Mesendoderm (in vitro differentiated cells): ENCODE measurements at regions not wholly inside any gene's neighbourhood (a gene's known extent, or its start where the extent isn't known, plus 50 kb on each side); places are given as distances from the start of the nearest gene placed in this dataset.

Experiments
- DNase-seq: peaks from one replicate; pipeline ENCODE4 v3.0.0; 2013
- H2AK5ac ChIP-seq: 2 replicates; pipeline ENCODE4 v1.6.1; 2013; ENCODE audit warnings: low read length, inconsistent platforms
- H2BK120ac ChIP-seq: 2 replicates; pipeline ENCODE4 v1.6.1; 2013; ENCODE audit warnings: low read depth, mild to moderate bottlenecking, low read length, moderate library complexity, mixed read lengths
- H2BK15ac ChIP-seq: replicated peaks from 2 replicates; pipeline ENCODE4 v1.6.1; 2013; ENCODE audit warnings: low read depth, mild to moderate bottlenecking, moderate library complexity
- H2BK5ac ChIP-seq: 2 replicates; pipeline ENCODE4 v1.6.1; 2013; ENCODE audit warnings: low read length, inconsistent platforms
- H3K18ac ChIP-seq: 2 replicates; pipeline ENCODE4 v1.6.1; 2013; ENCODE audit warnings: mild to moderate bottlenecking, low read length, mixed read lengths
- H3K23ac ChIP-seq: one replicate; pipeline ENCODE4 v1.6.1; 2013; ENCODE audit warnings: low read length
- H3K27ac ChIP-seq: 2 replicates; pipeline ENCODE4 v1.5.1; 2013; ENCODE audit warnings: low read depth, mild to moderate bottlenecking, inconsistent platforms, low read length, moderate library complexity
- H3K27me3 ChIP-seq: 2 replicates; pipeline ENCODE4 v1.6.1; 2013; ENCODE audit warnings: low read length, control low read depth, mild to moderate bottlenecking, inconsistent platforms; ENCODE audit not compliant: insufficient read depth, poor library complexity
- H3K36me3 ChIP-seq: 2 replicates; pipeline ENCODE4 v1.6.1; 2013; ENCODE audit warnings: low read length, inconsistent platforms; ENCODE audit not compliant: control insufficient read depth, insufficient read depth
- H3K4ac ChIP-seq: one replicate; pipeline ENCODE4 v1.6.1; 2013; ENCODE audit warnings: low read depth, mild to moderate bottlenecking, low read length, moderate library complexity
- H3K4me1 ChIP-seq: 2 replicates; pipeline ENCODE4 v1.6.1; 2013; ENCODE audit warnings: low read depth, low read length, inconsistent platforms; ENCODE audit not compliant: control insufficient read depth
- H3K4me2 ChIP-seq: 2 replicates; pipeline ENCODE4 v1.6.1; 2013; ENCODE audit warnings: low read length
- H3K4me3 ChIP-seq: 2 replicates; pipeline ENCODE4 v1.5.1; 2013; ENCODE audit warnings: mild to moderate bottlenecking, low read length
- H3K56ac ChIP-seq: one replicate; pipeline ENCODE4 v1.6.1; 2013; ENCODE audit warnings: low read length
- H3K79me1 ChIP-seq: 2 replicates; pipeline ENCODE4 v1.6.1; 2013; ENCODE audit warnings: low read length, inconsistent platforms
- H3K79me2 ChIP-seq: 2 replicates; pipeline ENCODE4 v1.6.1; 2013; ENCODE audit warnings: mild to moderate bottlenecking, low read length; ENCODE audit not compliant: control insufficient read depth, insufficient read depth
- H3K9ac ChIP-seq: 2 replicates; pipeline ENCODE4 v1.6.1; 2013; ENCODE audit warnings: low read length, inconsistent platforms
- H4K5ac ChIP-seq: one replicate; pipeline ENCODE4 v1.6.1; 2013; ENCODE audit warnings: low read length
- H4K8ac ChIP-seq: one replicate; pipeline ENCODE4 v1.6.1; 2013; ENCODE audit warnings: low read depth, mild to moderate bottlenecking, control low read depth, low read length, moderate library complexity
- WGBS: extraction: QIAGEN DNeasy Blood & Tissue Kit; methylation state at CpG from one replicate; pipeline ENCODE4 v1.1.7; 2013; ENCODE audit warnings: low lambda C conversion rate, missing lambda C conversion rate; ENCODE audit not compliant: insufficient coverage; ENCODE audit errors: extremely low coverage; 5-methylcytosine and 5-hydroxymethylcytosine counted together

DNA sequence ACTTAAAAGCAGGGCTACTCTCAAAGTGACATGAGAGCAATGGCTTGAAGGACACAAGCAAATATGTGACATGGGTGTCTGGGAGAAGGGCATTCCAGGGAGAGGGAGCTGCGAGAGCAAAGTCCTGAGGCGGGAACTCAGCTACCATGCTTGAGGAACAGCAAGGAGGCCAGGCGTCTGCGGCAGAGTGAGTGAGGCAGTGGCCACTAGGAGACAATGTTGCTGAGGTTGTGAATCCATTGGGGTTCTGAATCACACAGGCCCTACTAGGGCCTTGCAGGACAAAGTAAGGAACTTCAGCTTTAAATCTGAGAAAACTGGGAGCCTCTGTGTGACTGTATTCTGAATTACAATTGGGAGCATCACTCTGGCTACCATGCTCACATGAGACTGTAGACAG, 94.1 kb upstream of the PRICKLE2 start:
- no peak overlapping the region for H3K4me2 ChIP-seq
- H3K4me1 ChIP-seq: no peaks in the 10 kb centered on the region
- H3K27ac ChIP-seq: no peak overlapping the region
- H2AK5ac ChIP-seq: no peak overlapping the region
- H3K23ac ChIP-seq: no peak overlapping the region
- no peak overlapping the region for H4K8ac ChIP-seq
- H3K36me3 ChIP-seq: no peaks in the 10 kb centered on the region
- peak; percentile 90 for DNase-seq
- H3K79me2 ChIP-seq: no peaks in the 10 kb centered on the region
- H2BK15ac ChIP-seq: no peak overlapping the region
- H3K56ac ChIP-seq: no peak overlapping the region
- H3K9ac ChIP-seq: no peak overlapping the region
- H2BK120ac ChIP-seq: no peak overlapping the region
- no peak overlapping the region for H3K4me3 ChIP-seq
- H3K79me1 ChIP-seq: no peaks in the 10 kb centered on the region
- no peaks in the 10 kb centered on the region for H3K27me3 ChIP-seq
- H2BK5ac ChIP-seq: no peak overlapping the region
- WGBS: no CpG with 5 or more reads among the region's 4 CpGs
- H4K5ac ChIP-seq: peak overlapping the region; percentile 60
- no peak overlapping the region for H3K4ac ChIP-seq
- H3K18ac ChIP-seq: no peak overlapping the region

GRCh38 chr3:64318668-64319271, 93.5 kb upstream of the PRICKLE2 start:
- peak; percentile 53 for DNase-seq
- Histone ChIP-seq H3K4me3 (no peak overlapping the region), H4K5ac (no peak overlapping the region), H3K27ac (no peak overlapping the region), H4K8ac (no peak overlapping the region), H3K9ac (no peak overlapping the region), H3K4me2 (no peak overlapping the region), H2BK5ac (no peak overlapping the region), H3K27me3 (no peaks in the 10 kb centered on the region), H2BK120ac (no peak overlapping the region), H3K79me1 (no peaks in the 10 kb centered on the region), H2AK5ac (no peak overlapping the region), H2BK15ac (no peak overlapping the region), H3K56ac (no peak overlapping the region), H3K4ac (no peak overlapping the region), H3K23ac (no peak overlapping the region), H3K4me1 (no peaks in the 10 kb centered on the region), H3K18ac (no peak overlapping the region), H3K79me2 (no peaks in the 10 kb centered on the region), H3K36me3 (no peaks in the 10 kb centered on the region)
- WGBS: no CpG with 5 or more reads among the region's 1 CpG

DNA sequence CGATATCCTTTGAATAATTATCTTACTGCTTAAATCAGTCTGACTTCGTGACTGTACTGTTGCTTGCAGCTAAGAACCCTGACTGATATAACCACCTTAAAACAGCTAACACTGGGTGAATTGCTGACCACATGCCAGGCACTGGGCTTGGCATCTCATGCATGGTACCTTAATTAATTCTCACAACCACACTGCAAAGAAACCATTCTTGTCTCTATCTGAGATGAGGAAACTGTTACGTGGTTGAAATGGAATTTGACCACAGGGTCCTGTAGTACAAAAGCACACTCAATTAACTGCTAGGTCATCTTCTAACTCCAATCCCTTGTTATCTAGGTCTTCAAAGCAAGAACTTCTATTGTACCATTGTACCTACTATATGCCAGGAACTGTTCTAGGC, 92.7 kb upstream of the PRICKLE2 start:
- Histone ChIP-seq H3K4me1 (no peaks in the 10 kb centered on the region), H3K27me3 (no peaks in the 10 kb centered on the region), H3K79me1 (no peaks in the 10 kb centered on the region), H4K8ac (no peak overlapping the region), H3K4ac (no peak overlapping the region), H2BK120ac (no peak overlapping the region), H3K36me3 (no peaks in the 10 kb centered on the region), H3K27ac (no peak overlapping the region), H3K18ac (no peak overlapping the region), H2BK5ac (no peak overlapping the region), H3K23ac (no peak overlapping the region), H3K4me2 (no peak overlapping the region), H3K9ac (no peak overlapping the region), H3K79me2 (no peaks in the 10 kb centered on the region), H3K4me3 (no peak overlapping the region), H2BK15ac (no peak overlapping the region), H4K5ac (no peak overlapping the region), H2AK5ac (no peak overlapping the region), H3K56ac (no peak overlapping the region)
- no peak for DNase-seq
- WGBS: no CpG with 5 or more reads among the region's 3 CpGs

GRCh38 chr3:64316971-64317370, 91.7 kb upstream of the PRICKLE2 start:
- no peak overlapping the region for H2BK5ac ChIP-seq
- H2BK120ac ChIP-seq: no peak overlapping the region
- DNase-seq: no peak
- no peak overlapping the region for H3K4ac ChIP-seq
- no peak overlapping the region for H3K56ac ChIP-seq
- H3K36me3 ChIP-seq: no peaks in the 10 kb centered on the region
- no peaks in the 10 kb centered on the region for H3K4me1 ChIP-seq
- H3K79me1 ChIP-seq: no peaks in the 10 kb centered on the region
- no peak overlapping the region for H3K9ac ChIP-seq
- no CpG with 5 or more reads among the region's 4 CpGs for WGBS
- no peak overlapping the region for H3K4me2 ChIP-seq
- no peak overlapping the region for H4K5ac ChIP-seq
- no peaks in the 10 kb centered on the region for H3K79me2 ChIP-seq
- no peak overlapping the region for H4K8ac ChIP-seq
- H3K27ac ChIP-seq: no peak overlapping the region
- no peaks in the 10 kb centered on the region for H3K27me3 ChIP-seq
- H2AK5ac ChIP-seq: no peak overlapping the region
- no peak overlapping the region for H3K18ac ChIP-seq
- H2BK15ac ChIP-seq: no peak overlapping the region
- H3K23ac ChIP-seq: no peak overlapping the region
- H3K4me3 ChIP-seq: no peak overlapping the region

GRCh38 chr3:64311424-64312061, 86.3 kb upstream of the PRICKLE2 start:
- H3K4me3 ChIP-seq: no peak overlapping the region
- no peaks in the 10 kb centered on the region for H3K4me1 ChIP-seq
- peak overlapping the region; percentile 16 for H3K4ac ChIP-seq
- H3K9ac ChIP-seq: no peak overlapping the region
- H2BK120ac ChIP-seq: no peak overlapping the region
- no peak overlapping the region for H2BK15ac ChIP-seq
- no peak overlapping the region for H2AK5ac ChIP-seq
- H4K8ac ChIP-seq: no peak overlapping the region
- H3K27ac ChIP-seq: no peak overlapping the region
- H2BK5ac ChIP-seq: no peak overlapping the region
- H3K23ac ChIP-seq: no peak overlapping the region
- no peaks in the 10 kb centered on the region for H3K79me2 ChIP-seq
- H3K36me3 ChIP-seq: no peaks in the 10 kb centered on the region
- H3K4me2 ChIP-seq: no peak overlapping the region
- no peak overlapping the region for H3K56ac ChIP-seq
- peak overlapping the region; percentile 10 for H3K18ac ChIP-seq
- H4K5ac ChIP-seq: no peak overlapping the region
- no CpG with 5 or more reads among the region's 5 CpGs for WGBS
- no peaks in the 10 kb centered on the region for H3K79me1 ChIP-seq
- no peaks in the 10 kb centered on the region for H3K27me3 ChIP-seq
- no peak for DNase-seq

DNA sequence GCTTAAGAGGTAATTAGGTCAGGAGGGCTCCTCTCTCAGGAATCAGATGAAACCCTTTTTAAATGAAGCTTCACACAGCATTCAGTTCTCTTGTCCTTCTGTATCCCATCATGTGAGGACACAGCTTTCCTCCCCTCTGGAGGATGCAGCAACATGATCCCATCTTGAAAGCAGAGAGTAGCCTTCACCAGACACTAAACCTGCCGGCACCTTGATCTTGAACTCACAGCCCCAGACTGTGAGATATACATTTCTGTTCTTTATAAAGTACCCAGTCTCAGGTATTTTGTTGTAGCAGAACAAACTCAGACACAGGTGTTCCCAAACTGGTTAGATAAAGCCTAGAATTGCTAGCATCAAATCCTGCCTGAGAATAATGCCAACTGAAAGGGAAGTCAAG, 83.7 kb upstream of the PRICKLE2 start:
- Histone ChIP-seq H2AK5ac (no peak overlapping the region), H3K23ac (no peak overlapping the region), H3K4me1 (no peaks in the 10 kb centered on the region), H3K36me3 (no peaks in the 10 kb centered on the region), H3K4me3 (no peak overlapping the region), H3K9ac (no peak overlapping the region), H3K4ac (no peak overlapping the region), H3K79me2 (no peaks in the 10 kb centered on the region), H3K56ac (no peak overlapping the region), H3K18ac (no peak overlapping the region), H3K27ac (no peak overlapping the region), H3K27me3 (no peaks in the 10 kb centered on the region), H3K4me2 (no peak overlapping the region), H2BK120ac (no peak overlapping the region), H2BK5ac (no peak overlapping the region), H2BK15ac (no peak overlapping the region), H3K79me1 (no peaks in the 10 kb centered on the region), H4K8ac (no peak overlapping the region), H4K5ac (no peak overlapping the region)
- no peak for DNase-seq
- no CpG with 5 or more reads among the region's 1 CpG for WGBS
